ENCODE measurements at regions not wholly inside any gene's neighbourhood (a gene's known extent, or its start where the extent isn't known, plus 50 kb on each side); places are given as distances from the start of the nearest gene placed in this dataset.

- H3K79me2 ChIP-seq (ENCODE audit: control insufficient read depth, low read length): no peaks in the 10 kb centered on the region
- no peaks in the 10 kb centered on the region for H3K4me1 ChIP-seq (ENCODE audit: control insufficient read depth, low read length)
- H3K9me2 ChIP-seq (replicated peaks; ENCODE audit: control insufficient read depth, low read length): no peaks in the 10 kb centered on the region
- no peaks in the 10 kb centered on the region for H4K20me1 ChIP-seq (ENCODE audit: control insufficient read depth, insufficient read depth, low read depth, low read length)
- no peaks in the 10 kb centered on the region for H3K9me3 ChIP-seq (ENCODE audit: control insufficient read depth, insufficient read depth, low read length)
- H3K36me3 ChIP-seq (ENCODE audit: control insufficient read depth, low read length): no peaks in the 10 kb centered on the region
- H3K4me3 ChIP-seq (ENCODE audit: low read length): no peak overlapping the region
- H3K27me3 ChIP-seq (ENCODE audit: control insufficient read depth, low read length): no peaks in the 10 kb centered on the region
- H3K27ac ChIP-seq (ENCODE audit: low read depth, low read length): no peak overlapping the region
- no peak overlapping the region for H3K4me2 ChIP-seq (ENCODE audit: low read length)
- H3F3A ChIP-seq (ENCODE audit: control insufficient read depth, insufficient read depth): no peaks in the 10 kb centered on the region
- TF ChIP-seq CTCF (IDR thresholded peaks at IDR 0.05; ENCODE audit: low read depth, low read length, poor library complexity, severe bottlenecking): no peak
- no peak for TF ChIP-seq EZH2phosphoT487 (IDR thresholded peaks at IDR 0.05; ENCODE audit: borderline replicate concordance, low read length)
These were observed 593.5 kb downstream of the TENT5A start for GRCh38 chr6:81158956-81159355.

DNA sequence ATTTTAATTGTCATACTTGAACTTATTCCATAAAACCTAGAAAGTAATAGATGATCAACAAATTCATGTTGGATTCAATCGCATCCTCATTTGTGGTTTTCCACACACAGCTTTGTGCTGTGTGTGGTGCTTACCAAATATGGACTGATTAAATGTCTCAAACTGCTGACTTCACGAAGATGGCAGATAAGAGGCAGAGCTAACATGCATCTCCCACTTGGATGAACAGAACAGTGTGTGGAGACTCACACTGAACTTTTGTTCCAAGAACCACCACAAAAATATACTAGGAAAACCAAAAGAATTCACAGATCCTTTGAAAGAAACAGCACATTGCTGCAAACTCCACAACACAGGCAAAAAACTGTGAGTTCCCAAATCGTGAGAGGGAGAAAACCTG is 603.7 kb downstream of the TENT5A start:
- no peak for TF ChIP-seq EZH2phosphoT487 (IDR thresholded peaks at IDR 0.05; ENCODE audit: borderline replicate concordance, low read length)
- no peak for TF ChIP-seq CTCF (IDR thresholded peaks at IDR 0.05; ENCODE audit: low read depth, low read length, poor library complexity, severe bottlenecking)
- H3K4me1 ChIP-seq (ENCODE audit: control insufficient read depth, low read length): no peaks in the 10 kb centered on the region

DNA sequence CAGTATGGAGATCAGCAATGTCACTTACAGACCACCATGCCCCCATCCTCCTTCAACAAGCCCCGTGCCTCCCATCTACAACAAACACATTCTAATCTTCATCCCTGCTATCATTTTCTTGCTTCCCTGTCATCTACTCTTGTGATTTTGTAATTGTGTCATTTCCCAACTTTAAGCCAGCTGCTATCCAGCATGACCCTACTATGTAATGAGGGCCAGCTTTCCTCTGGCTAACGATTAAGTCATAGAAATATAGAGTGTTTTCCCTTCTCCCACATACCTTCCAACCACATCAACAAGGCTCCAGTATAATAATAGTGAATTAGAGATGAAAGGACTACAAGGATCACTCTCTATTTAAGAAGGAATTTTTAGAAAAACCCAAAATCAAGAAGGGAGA is 607.0 kb downstream of the TENT5A start:
- Histone ChIP-seq H3K27ac (ENCODE audit: low read depth, low read length) (no peak overlapping the region), H3K9me3 (ENCODE audit: control insufficient read depth, insufficient read depth, low read length) (no peaks in the 10 kb centered on the region; the same call in 1 of the 2 replicates), H3K36me3 (ENCODE audit: control insufficient read depth, low read length) (no peaks in the 10 kb centered on the region), H3K79me2 (ENCODE audit: control insufficient read depth, low read length) (no peaks in the 10 kb centered on the region), H4K20me1 (ENCODE audit: control insufficient read depth, insufficient read depth, low read depth, low read length) (no peaks in the 10 kb centered on the region), H3K9me2 (replicated peaks; ENCODE audit: control insufficient read depth, low read length) (no peaks in the 10 kb centered on the region), H3K4me3 (ENCODE audit: low read length) (no peak overlapping the region), H3K4me2 (ENCODE audit: low read length) (no peak overlapping the region), H3K27me3 (ENCODE audit: control insufficient read depth, low read length) (no peaks in the 10 kb centered on the region), H3F3A (ENCODE audit: control insufficient read depth, insufficient read depth) (no peaks in the 10 kb centered on the region), H3K4me1 (ENCODE audit: control insufficient read depth, low read length) (no peaks in the 10 kb centered on the region)
- TF ChIP-seq CTCF (IDR thresholded peaks at IDR 0.05; ENCODE audit: low read depth, low read length, poor library complexity, severe bottlenecking) (no peak), EZH2phosphoT487 (IDR thresholded peaks at IDR 0.05; ENCODE audit: borderline replicate concordance, low read length) (no peak)

More for the DNA sequence above, 603.7 kb downstream of the TENT5A start:
- Histone ChIP-seq H3K79me2 (ENCODE audit: control insufficient read depth, low read length) (no peaks in the 10 kb centered on the region), H3K4me3 (ENCODE audit: low read length) (no peak overlapping the region), H3K9me2 (replicated peaks; ENCODE audit: control insufficient read depth, low read length) (no peaks in the 10 kb centered on the region), H3K4me2 (ENCODE audit: low read length) (no peak overlapping the region), H3K36me3 (ENCODE audit: control insufficient read depth, low read length) (no peaks in the 10 kb centered on the region), H3K27ac (ENCODE audit: low read depth, low read length) (no peak overlapping the region), H3K27me3 (ENCODE audit: control insufficient read depth, low read length) (no peaks in the 10 kb centered on the region), H3K9me3 (ENCODE audit: control insufficient read depth, insufficient read depth, low read length) (no peaks in the 10 kb centered on the region; the same call in 1 of the 2 replicates), H3F3A (ENCODE audit: control insufficient read depth, insufficient read depth) (no peaks in the 10 kb centered on the region), H4K20me1 (ENCODE audit: control insufficient read depth, insufficient read depth, low read depth, low read length) (no peaks in the 10 kb centered on the region)

Data from DOHH2 (cell line).